ENCODE measurements at regions not wholly inside any gene's neighbourhood (a gene's known extent, or its start where the extent isn't known, plus 50 kb on each side); places are given as distances from the start of the nearest gene placed in this dataset.

GRCh38 chr1:95386371-95386770, 152.4 kb downstream of the RWDD3 start:
- no peak overlapping the region for H3K4me3 ChIP-seq (ENCODE audit: low read length in 3 of 3)
- H3K36me3 ChIP-seq (ENCODE audit: control insufficient read depth in 3 of 3, insufficient read depth in 3 of 3, low read length in 3 of 3), result no peaks in the 10 kb centered on the region
- no peak overlapping the region for H3K9ac ChIP-seq (ENCODE audit: low read depth in 1 of 3, low read length in 3 of 3)
- no peaks in the 10 kb centered on the region for H3K9me3 ChIP-seq (ENCODE audit: control insufficient read depth in 3 of 3, low read length in 3 of 3)
- H3K4me1 ChIP-seq (ENCODE audit: control insufficient read depth in 3 of 3, insufficient read depth in 3 of 3, low read length in 3 of 3), result no peaks in the 10 kb centered on the region
- no peaks in the 10 kb centered on the region for H3K27me3 ChIP-seq (ENCODE audit: control insufficient read depth in 3 of 3, insufficient read depth in 3 of 3, low read length in 3 of 3)
- H3K27ac ChIP-seq (ENCODE audit: low read depth, low read length), result no peak overlapping the region

- Histone ChIP-seq H3K4me3 (ENCODE audit: low read length in 3 of 3) (no peak overlapping the region), H3K27ac (ENCODE audit: low read depth, low read length) (no peak overlapping the region), H3K4me1 (ENCODE audit: control insufficient read depth in 3 of 3, insufficient read depth in 3 of 3, low read length in 3 of 3) (no peaks in the 10 kb centered on the region), H3K9me3 (ENCODE audit: control insufficient read depth in 3 of 3, low read length in 3 of 3) (no peaks in the 10 kb centered on the region), H3K9ac (ENCODE audit: low read depth in 1 of 3, low read length in 3 of 3) (no peak overlapping the region), H3K36me3 (ENCODE audit: control insufficient read depth in 3 of 3, insufficient read depth in 3 of 3, low read length in 3 of 3) (no peaks in the 10 kb centered on the region), H3K27me3 (ENCODE audit: control insufficient read depth in 3 of 3, insufficient read depth in 3 of 3, low read length in 3 of 3) (no peaks in the 10 kb centered on the region)
Measured at GRCh38 chr1:95386915-95387314, 152.9 kb downstream of the RWDD3 start.

GRCh38 chr1:95388031-95388430, 154.0 kb downstream of the RWDD3 start:
- H3K4me3 ChIP-seq (ENCODE audit: low read length in 3 of 3), result no peak overlapping the region
- no peaks in the 10 kb centered on the region for H3K4me1 ChIP-seq (ENCODE audit: control insufficient read depth in 3 of 3, insufficient read depth in 3 of 3, low read length in 3 of 3)
- no peak overlapping the region for H3K9ac ChIP-seq (ENCODE audit: low read depth in 1 of 3, low read length in 3 of 3)
- H3K27me3 ChIP-seq (ENCODE audit: control insufficient read depth in 3 of 3, insufficient read depth in 3 of 3, low read length in 3 of 3), result no peaks in the 10 kb centered on the region
- no peak overlapping the region for H3K27ac ChIP-seq (ENCODE audit: low read depth, low read length)
- H3K36me3 ChIP-seq (ENCODE audit: control insufficient read depth in 3 of 3, insufficient read depth in 3 of 3, low read length in 3 of 3), result no peaks in the 10 kb centered on the region
- no peaks in the 10 kb centered on the region for H3K9me3 ChIP-seq (ENCODE audit: control insufficient read depth in 3 of 3, low read length in 3 of 3)

GRCh38 chr1:95393434-95393833, 159.4 kb downstream of the RWDD3 start:
- Histone ChIP-seq H3K4me1 (ENCODE audit: control insufficient read depth in 3 of 3, insufficient read depth in 3 of 3, low read length in 3 of 3) (no peaks in the 10 kb centered on the region), H3K27ac (ENCODE audit: low read depth, low read length) (no peak overlapping the region), H3K9me3 (ENCODE audit: control insufficient read depth in 3 of 3, low read length in 3 of 3) (no peaks in the 10 kb centered on the region), H3K27me3 (ENCODE audit: control insufficient read depth in 3 of 3, insufficient read depth in 3 of 3, low read length in 3 of 3) (no peaks in the 10 kb centered on the region), H3K9ac (ENCODE audit: low read depth in 1 of 3, low read length in 3 of 3) (no peak overlapping the region), H3K4me3 (ENCODE audit: low read length in 3 of 3) (no peak overlapping the region), H3K36me3 (ENCODE audit: control insufficient read depth in 3 of 3, insufficient read depth in 3 of 3, low read length in 3 of 3) (no peaks in the 10 kb centered on the region)

GRCh38 chr1:95396557-95396956, 162.5 kb downstream of the RWDD3 start:
- H3K9me3 ChIP-seq (ENCODE audit: control insufficient read depth in 3 of 3, low read length in 3 of 3), result no peaks in the 10 kb centered on the region
- no peaks in the 10 kb centered on the region for H3K4me1 ChIP-seq (ENCODE audit: control insufficient read depth in 3 of 3, insufficient read depth in 3 of 3, low read length in 3 of 3)
- no peaks in the 10 kb centered on the region for H3K27me3 ChIP-seq (ENCODE audit: control insufficient read depth in 3 of 3, insufficient read depth in 3 of 3, low read length in 3 of 3)
- H3K27ac ChIP-seq (ENCODE audit: low read depth, low read length), result no peak overlapping the region
- no peak overlapping the region for H3K9ac ChIP-seq (ENCODE audit: low read depth in 1 of 3, low read length in 3 of 3)
- H3K4me3 ChIP-seq (ENCODE audit: low read length in 3 of 3), result no peak overlapping the region
- H3K36me3 ChIP-seq (ENCODE audit: control insufficient read depth in 3 of 3, insufficient read depth in 3 of 3, low read length in 3 of 3), result no peaks in the 10 kb centered on the region

GRCh38 chr1:95402780-95403179, 168.8 kb downstream of the RWDD3 start:
- H3K36me3 ChIP-seq (ENCODE audit: control insufficient read depth in 3 of 3, insufficient read depth in 3 of 3, low read length in 3 of 3), result no peaks in the 10 kb centered on the region
- no peak overlapping the region for H3K4me3 ChIP-seq (ENCODE audit: low read length in 3 of 3)
- peaks cover 2 to 7% (median 2%) of the 10 kb centered on the region in 3 donors for H3K27me3 ChIP-seq (ENCODE audit: control insufficient read depth in 3 of 3, insufficient read depth in 3 of 3, low read length in 3 of 3)
- no peak overlapping the region for H3K9ac ChIP-seq (ENCODE audit: low read depth in 1 of 3, low read length in 3 of 3)
- peaks cover 0 to 2% (median 0%) of the 10 kb centered on the region in 3 donors for H3K4me1 ChIP-seq (ENCODE audit: control insufficient read depth in 3 of 3, insufficient read depth in 3 of 3, low read length in 3 of 3)
- no peaks in the 10 kb centered on the region for H3K9me3 ChIP-seq (ENCODE audit: control insufficient read depth in 3 of 3, low read length in 3 of 3)
- H3K27ac ChIP-seq (ENCODE audit: low read depth, low read length), result no peak overlapping the region

- Histone ChIP-seq H3K9ac (ENCODE audit: low read depth in 1 of 3, low read length in 3 of 3) (no peak overlapping the region), H3K9me3 (ENCODE audit: control insufficient read depth in 3 of 3, low read length in 3 of 3) (no peaks in the 10 kb centered on the region), H3K27me3 (ENCODE audit: control insufficient read depth in 3 of 3, insufficient read depth in 3 of 3, low read length in 3 of 3) (peaks cover 2 to 9% (median 4%) of the 10 kb centered on the region in 3 donors), H3K27ac (ENCODE audit: low read depth, low read length) (no peak overlapping the region), H3K36me3 (ENCODE audit: control insufficient read depth in 3 of 3, insufficient read depth in 3 of 3, low read length in 3 of 3) (no peaks in the 10 kb centered on the region), H3K4me3 (ENCODE audit: low read length in 3 of 3) (no peak overlapping the region), H3K4me1 (ENCODE audit: control insufficient read depth in 3 of 3, insufficient read depth in 3 of 3, low read length in 3 of 3) (peaks cover 0 to 4% (median 0%) of the 10 kb centered on the region in 3 donors)
Measured at GRCh38 chr1:95406279-95406678, 172.3 kb downstream of the RWDD3 start.

- peaks cover 0 to 4% (median 0%) of the 10 kb centered on the region in 3 donors for H3K4me1 ChIP-seq (ENCODE audit: control insufficient read depth in 3 of 3, insufficient read depth in 3 of 3, low read length in 3 of 3)
- H3K36me3 ChIP-seq (ENCODE audit: control insufficient read depth in 3 of 3, insufficient read depth in 3 of 3, low read length in 3 of 3), result no peaks in the 10 kb centered on the region
- no peak overlapping the region for H3K27ac ChIP-seq (ENCODE audit: low read depth, low read length)
- H3K9ac ChIP-seq (ENCODE audit: low read depth in 1 of 3, low read length in 3 of 3), result no peak overlapping the region
- H3K27me3 ChIP-seq (ENCODE audit: control insufficient read depth in 3 of 3, insufficient read depth in 3 of 3, low read length in 3 of 3), result peaks cover 2 to 9% (median 4%) of the 10 kb centered on the region in 3 donors
- H3K9me3 ChIP-seq (ENCODE audit: control insufficient read depth in 3 of 3, low read length in 3 of 3), result no peaks in the 10 kb centered on the region
- peak overlapping the region in 1 of 3 donors; percentile 24 for H3K4me3 ChIP-seq (ENCODE audit: low read length in 3 of 3)
Measured at GRCh38 chr1:95407131-95407885, 173.3 kb downstream of the RWDD3 start.

GRCh38 chr1:95407886-95408291, 173.9 kb downstream of the RWDD3 start:
- Histone ChIP-seq H3K9ac (ENCODE audit: low read depth in 1 of 3, low read length in 3 of 3) (no peak overlapping the region), H3K4me3 (ENCODE audit: low read length in 3 of 3) (no peak overlapping the region), H3K4me1 (ENCODE audit: control insufficient read depth in 3 of 3, insufficient read depth in 3 of 3, low read length in 3 of 3) (peaks cover 0 to 4% (median 0%) of the 10 kb centered on the region in 3 donors), H3K36me3 (ENCODE audit: control insufficient read depth in 3 of 3, insufficient read depth in 3 of 3, low read length in 3 of 3) (no peaks in the 10 kb centered on the region), H3K27ac (ENCODE audit: low read depth, low read length) (no peak overlapping the region), H3K27me3 (ENCODE audit: control insufficient read depth in 3 of 3, insufficient read depth in 3 of 3, low read length in 3 of 3) (peaks cover 2 to 9% (median 4%) of the 10 kb centered on the region in 3 donors), H3K9me3 (ENCODE audit: control insufficient read depth in 3 of 3, low read length in 3 of 3) (no peaks in the 10 kb centered on the region)

GRCh38 chr1:95408507-95409136, 174.6 kb downstream of the RWDD3 start:
- no peak overlapping the region for H3K27ac ChIP-seq (ENCODE audit: low read depth, low read length)
- H3K9me3 ChIP-seq (ENCODE audit: control insufficient read depth in 3 of 3, low read length in 3 of 3), result no peaks in the 10 kb centered on the region
- peaks cover 0 to 4% (median 0%) of the 10 kb centered on the region in 3 donors for H3K4me1 ChIP-seq (ENCODE audit: control insufficient read depth in 3 of 3, insufficient read depth in 3 of 3, low read length in 3 of 3)
- H3K4me3 ChIP-seq (ENCODE audit: low read length in 3 of 3), result no peak overlapping the region
- peaks cover 2 to 9% (median 4%) of the 10 kb centered on the region in 3 donors for H3K27me3 ChIP-seq (ENCODE audit: control insufficient read depth in 3 of 3, insufficient read depth in 3 of 3, low read length in 3 of 3)
- H3K9ac ChIP-seq (ENCODE audit: low read depth in 1 of 3, low read length in 3 of 3), result no peak overlapping the region
- no peaks in the 10 kb centered on the region for H3K36me3 ChIP-seq (ENCODE audit: control insufficient read depth in 3 of 3, insufficient read depth in 3 of 3, low read length in 3 of 3)
